G401 (cell line): ENCODE measurements at regions not wholly inside any gene's neighbourhood (a gene's known extent, or its start where the extent isn't known, plus 50 kb on each side); places are given as distances from the start of the nearest gene placed in this dataset.

ENCODE experiments used
- DNase-seq: peaks from one replicate; pipeline ENCODE4 v3.0.0-alpha.2; 2015; ENCODE audit warnings: low spot score
- in situ Hi-C: cut with HindIII; loops from 2 replicates; pipeline ENCODE4 v1.10.0; 2016; ENCODE audit warnings: low sequenced_read_pairs, mixed read lengths

GRCh38 chr1:239833723-239834122, 258.0 kb upstream of the FMN2 start:
- in situ Hi-C loops: no loop called here
- no peak for DNase-seq

GRCh38 chr1:239835946-239836440, 255.7 kb upstream of the FMN2 start:
- in situ Hi-C loops: no loop called here
- DNase-seq: no peak

- DNase-seq: no peak
- in situ Hi-C loops: no loop called here
Measured at GRCh38 chr1:239840336-239840735, 251.3 kb upstream of the FMN2 start.

GRCh38 chr1:239840790-239841189, 250.9 kb upstream of the FMN2 start:
- in situ Hi-C loops: no loop called here
- no peak for DNase-seq

GRCh38 chr1:239841631-239842030, 250.1 kb upstream of the FMN2 start:
- DNase-seq: no peak
- in situ Hi-C loops: no loop called here

GRCh38 chr1:239843541-239843940, 248.1 kb upstream of the FMN2 start:
- no peak for DNase-seq
- in situ Hi-C loops: no loop called here

GRCh38 chr1:239844833-239845232, 246.8 kb upstream of the FMN2 start:
- no peak for DNase-seq

GRCh38 chr1:239854922-239855321, 236.8 kb upstream of the FMN2 start:
- DNase-seq: no peak
- in situ Hi-C loops: no loop called here

More at GRCh38 chr1:239844833-239845232, 246.8 kb upstream of the FMN2 start:
- in situ Hi-C loops: no loop called here

GRCh38 chr1:239856067-239856466, 235.6 kb upstream of the FMN2 start:
- in situ Hi-C loops: no loop called here
- DNase-seq: no peak

GRCh38 chr1:239856924-239857323, 234.8 kb upstream of the FMN2 start:
- in situ Hi-C loops: no loop called here
- DNase-seq: no peak

- DNase-seq: no peak
- in situ Hi-C loops: no loop called here
Measured at GRCh38 chr1:239858057-239858456, 233.6 kb upstream of the FMN2 start.

- in situ Hi-C loops: no loop called here
- DNase-seq: no peak
Measured at GRCh38 chr1:239858529-239858928, 233.2 kb upstream of the FMN2 start.

GRCh38 chr1:239861985-239862384, 229.7 kb upstream of the FMN2 start:
- in situ Hi-C loops: no loop called here
- DNase-seq: no peak

- in situ Hi-C loops: no loop called here
- DNase-seq: no peak
Measured at GRCh38 chr1:239868058-239868832, 223.4 kb upstream of the FMN2 start.

- DNase-seq: no peak
Measured at GRCh38 chr1:239870194-239870593, 221.5 kb upstream of the FMN2 start.

GRCh38 chr1:239872626-239873025, 219.1 kb upstream of the FMN2 start:
- in situ Hi-C loops: no loop called here
- no peak for DNase-seq

More at GRCh38 chr1:239870194-239870593, 221.5 kb upstream of the FMN2 start:
- in situ Hi-C loops: no loop called here

GRCh38 chr1:239874831-239875230, 216.9 kb upstream of the FMN2 start:
- in situ Hi-C loops: no loop called here
- no peak for DNase-seq

GRCh38 chr1:239879321-239880170, 212.1 kb upstream of the FMN2 start:
- in situ Hi-C loops: no loop called here
- no peak for DNase-seq

- in situ Hi-C loops: no loop called here
- no peak for DNase-seq
Measured at GRCh38 chr1:239882967-239883366, 208.7 kb upstream of the FMN2 start.

- no peak for DNase-seq
- in situ Hi-C loops: no loop called here
Measured at GRCh38 chr1:239884796-239885195, 206.9 kb upstream of the FMN2 start.
